HG03175 (cell line): ENCODE measurements at regions not wholly inside any gene's neighbourhood (a gene's known extent, or its start where the extent isn't known, plus 50 kb on each side); places are given as distances from the start of the nearest gene placed in this dataset.

Source experiments
- ATAC-seq: cut with Tn5 transposase; IDR thresholded peaks from one replicate; pipeline ENCODE4 v1.9.1; 2021; ENCODE audit warnings: mild to moderate bottlenecking, moderate library complexity; ENCODE audit not compliant: unreplicated experiment

GRCh38 chr1:165034136-165034809 is 322.2 kb downstream of the LMX1A start:
- ATAC-seq: no peak

GRCh38 chr1:165031001-165031400 is 325.5 kb downstream of the LMX1A start:
- no peak for ATAC-seq

- no peak for ATAC-seq
Measured at GRCh38 chr1:165025805-165026204, 330.7 kb downstream of the LMX1A start.

- ATAC-seq: no peak
Measured at GRCh38 chr1:165014753-165015152, 341.8 kb downstream of the LMX1A start.

GRCh38 chr1:165011991-165012531 is 344.5 kb downstream of the LMX1A start:
- no peak for ATAC-seq

- ATAC-seq: no peak
Measured at GRCh38 chr1:165011186-165011585, 345.3 kb downstream of the LMX1A start.

GRCh38 chr1:165010418-165011070 is 346.0 kb downstream of the LMX1A start:
- ATAC-seq: no peak

GRCh38 chr1:165006831-165007230 is 349.7 kb downstream of the LMX1A start:
- ATAC-seq: no peak

GRCh38 chr1:164999146-164999545 is 357.4 kb downstream of the LMX1A start:
- ATAC-seq: no peak

- ATAC-seq: no peak
Measured at GRCh38 chr1:164991763-164992314, 364.7 kb downstream of the LMX1A start.

- no peak for ATAC-seq
Measured at GRCh38 chr1:164983023-164983650, 373.4 kb downstream of the LMX1A start.

- no peak for ATAC-seq
Measured at GRCh38 chr1:164982545-164982944, 374.0 kb downstream of the LMX1A start.

- ATAC-seq: no peak
Measured at GRCh38 chr1:164977561-164977960, 379.0 kb downstream of the LMX1A start.

GRCh38 chr1:164971921-164972415 is 384.5 kb downstream of the LMX1A start:
- ATAC-seq: no peak

- ATAC-seq: no peak
Measured at GRCh38 chr1:164971391-164971790, 385.1 kb downstream of the LMX1A start.

- no peak for ATAC-seq
Measured at GRCh38 chr1:164969253-164969652, 387.3 kb downstream of the LMX1A start.

- no peak for ATAC-seq
Measured at GRCh38 chr1:164967300-164967699, 389.2 kb downstream of the LMX1A start.

- ATAC-seq: no peak
Measured at GRCh38 chr1:164961715-164962114, 394.8 kb downstream of the LMX1A start.

- ATAC-seq: no peak
Measured at GRCh38 chr1:164958982-164959768, 397.3 kb downstream of the LMX1A start.

- no peak for ATAC-seq
Measured at GRCh38 chr1:164953815-164954214, 394.8 kb downstream of the PBX1 start.

- no peak for ATAC-seq
Measured at GRCh38 chr1:164953098-164953497, 394.1 kb downstream of the PBX1 start.
